ENCODE measurements at regions not wholly inside any gene's neighbourhood (a gene's known extent, or its start where the extent isn't known, plus 50 kb on each side); places are given as distances from the start of the nearest gene placed in this dataset.

DNA sequence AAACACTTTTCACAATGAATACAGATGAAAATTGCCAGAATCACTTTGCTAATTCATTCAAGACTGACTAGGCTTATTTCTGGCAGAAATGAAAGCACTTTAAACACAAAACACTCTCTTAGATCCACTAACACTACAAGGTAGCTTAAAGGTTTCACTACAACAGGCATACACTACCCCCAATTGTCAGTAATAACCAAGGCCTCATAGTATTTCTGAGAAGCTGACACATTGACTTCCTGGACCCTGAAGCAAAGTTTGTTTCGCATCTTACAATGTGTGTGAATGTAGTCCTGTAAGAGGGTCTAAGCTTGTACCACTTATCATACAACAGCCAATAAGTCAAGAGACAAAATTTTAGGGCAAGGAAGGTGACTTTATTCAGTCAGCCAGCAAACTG is 129.9 kb upstream of the FMR1 start:
- DNase-seq (ENCODE audit: low spot score) (no peak), ATAC-seq (ENCODE audit: low read depth) (no peak)
- Histone ChIP-seq H3K4me1 (ENCODE audit: insufficient read depth, poor library complexity, severe bottlenecking) (no peaks in the 10 kb centered on the region), H3K9me3 (ENCODE audit: severe bottlenecking) (no peaks in the 10 kb centered on the region), H3K36me3 (ENCODE audit: low read depth) (no peaks in the 10 kb centered on the region), H3K27ac (ENCODE audit: poor library complexity, severe bottlenecking) (no peak overlapping the region), H3K4me3 (ENCODE audit: severe bottlenecking) (no peak overlapping the region), H3K27me3 (ENCODE audit: insufficient read depth, poor library complexity, severe bottlenecking) (no peaks in the 10 kb centered on the region)
- TF ChIP-seq, protein P1, sequence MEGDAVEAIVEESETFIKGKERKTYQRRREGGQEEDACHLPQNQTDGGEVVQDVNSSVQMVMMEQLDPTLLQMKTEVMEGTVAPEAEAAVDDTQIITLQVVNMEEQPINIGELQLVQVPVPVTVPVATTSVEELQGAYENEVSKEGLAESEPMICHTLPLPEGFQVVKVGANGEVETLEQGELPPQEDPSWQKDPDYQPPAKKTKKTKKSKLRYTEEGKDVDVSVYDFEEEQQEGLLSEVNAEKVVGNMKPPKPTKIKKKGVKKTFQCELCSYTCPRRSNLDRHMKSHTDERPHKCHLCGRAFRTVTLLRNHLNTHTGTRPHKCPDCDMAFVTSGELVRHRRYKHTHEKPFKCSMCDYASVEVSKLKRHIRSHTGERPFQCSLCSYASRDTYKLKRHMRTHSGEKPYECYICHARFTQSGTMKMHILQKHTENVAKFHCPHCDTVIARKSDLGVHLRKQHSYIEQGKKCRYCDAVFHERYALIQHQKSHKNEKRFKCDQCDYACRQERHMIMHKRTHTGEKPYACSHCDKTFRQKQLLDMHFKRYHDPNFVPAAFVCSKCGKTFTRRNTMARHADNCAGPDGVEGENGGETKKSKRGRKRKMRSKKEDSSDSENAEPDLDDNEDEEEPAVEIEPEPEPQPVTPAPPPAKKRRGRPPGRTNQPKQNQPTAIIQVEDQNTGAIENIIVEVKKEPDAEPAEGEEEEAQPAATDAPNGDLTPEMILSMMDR (IDR thresholded peaks at IDR 0.05; ENCODE audit: poor library complexity, severe bottlenecking), result no peak

DNA sequence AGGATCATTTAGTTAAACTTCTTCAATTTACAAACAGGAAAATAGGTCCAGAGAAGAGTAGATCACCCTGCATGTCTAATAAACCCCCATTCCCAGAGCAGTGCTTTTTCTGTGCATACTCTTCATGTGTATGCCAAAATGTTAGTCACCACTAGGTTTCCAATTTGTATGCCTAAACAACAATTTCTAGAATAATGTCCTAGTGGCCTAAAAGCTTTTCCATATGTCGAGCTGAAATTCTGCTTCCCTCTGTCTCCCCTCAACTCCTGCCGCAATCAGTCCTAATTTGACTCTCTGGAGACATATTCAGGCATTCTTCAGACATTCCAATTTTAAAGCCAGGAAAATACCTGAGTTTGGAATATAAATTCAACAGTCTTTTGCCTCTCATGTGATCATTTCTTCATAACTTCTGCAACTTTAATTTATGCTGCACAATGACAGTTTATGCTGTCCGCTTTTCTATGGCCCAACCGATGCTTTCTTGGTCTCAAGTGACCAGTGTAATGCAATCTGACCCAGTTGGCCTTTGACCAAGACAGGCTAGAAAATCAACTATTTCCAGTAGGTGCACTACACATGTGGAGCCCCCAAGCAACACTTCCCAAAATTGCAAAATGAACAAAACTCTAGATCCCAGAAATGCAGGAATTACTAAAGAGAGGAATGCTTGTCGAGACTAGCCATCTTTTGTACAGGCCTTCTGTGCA is 122.9 kb upstream of the FMR1 start:
- no peak for DNase-seq (ENCODE audit: low spot score)
- no peak for ATAC-seq (ENCODE audit: low read depth)
- TF ChIP-seq, protein P1 (IDR thresholded peaks at IDR 0.05; ENCODE audit: poor library complexity, severe bottlenecking), result no peak
- no peaks in the 10 kb centered on the region for H3K27me3 ChIP-seq (ENCODE audit: insufficient read depth, poor library complexity, severe bottlenecking)
- no peak overlapping the region for H3K4me3 ChIP-seq (ENCODE audit: severe bottlenecking)
- no peaks in the 10 kb centered on the region for H3K36me3 ChIP-seq (ENCODE audit: low read depth)
- no peak overlapping the region for H3K27ac ChIP-seq (ENCODE audit: poor library complexity, severe bottlenecking)
- H3K4me1 ChIP-seq (ENCODE audit: insufficient read depth, poor library complexity, severe bottlenecking), result no peaks in the 10 kb centered on the region
- no peaks in the 10 kb centered on the region for H3K9me3 ChIP-seq (ENCODE audit: severe bottlenecking)

- H3K27ac ChIP-seq (ENCODE audit: poor library complexity, severe bottlenecking), result no peak overlapping the region
- ATAC-seq (ENCODE audit: low read depth) (no peak), DNase-seq (ENCODE audit: low spot score) (no peak)
- H3K27me3 ChIP-seq (ENCODE audit: insufficient read depth, poor library complexity, severe bottlenecking), result no peaks in the 10 kb centered on the region
- no peak overlapping the region for H3K4me3 ChIP-seq (ENCODE audit: severe bottlenecking)
- no peaks in the 10 kb centered on the region for H3K9me3 ChIP-seq (ENCODE audit: severe bottlenecking)
- H3K36me3 ChIP-seq (ENCODE audit: low read depth), result no peaks in the 10 kb centered on the region
- no peaks in the 10 kb centered on the region for H3K4me1 ChIP-seq (ENCODE audit: insufficient read depth, poor library complexity, severe bottlenecking)
- TF ChIP-seq, protein P1 (IDR thresholded peaks at IDR 0.05; ENCODE audit: poor library complexity, severe bottlenecking), result no peak
These were observed 111.1 kb upstream of the FMR1 start for GRCh38 chrX:147800663-147801062.

DNA sequence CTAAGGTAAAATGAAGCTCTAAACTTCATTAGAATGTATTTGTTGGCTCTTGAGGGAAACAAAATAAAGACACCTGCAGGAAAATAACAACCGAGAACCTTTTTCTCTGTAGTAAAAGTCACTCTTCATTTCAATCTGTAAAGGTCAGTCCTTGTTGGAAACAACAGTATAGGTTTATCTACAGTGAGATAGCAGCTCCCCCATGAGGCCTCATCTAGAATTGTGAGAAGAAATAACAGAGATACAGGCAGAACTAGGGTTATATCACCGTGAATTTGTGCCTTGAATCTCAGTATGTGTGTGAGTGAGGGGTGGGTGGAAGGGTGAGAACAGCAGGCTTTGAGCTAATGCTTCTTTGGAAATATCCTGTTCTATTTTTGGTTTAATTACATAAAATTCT is 107.8 kb upstream of the FMR1 start:
- Histone ChIP-seq H3K9me3 (ENCODE audit: severe bottlenecking) (no peaks in the 10 kb centered on the region), H3K4me1 (ENCODE audit: insufficient read depth, poor library complexity, severe bottlenecking) (no peaks in the 10 kb centered on the region), H3K4me3 (ENCODE audit: severe bottlenecking) (no peak overlapping the region), H3K27ac (ENCODE audit: poor library complexity, severe bottlenecking) (no peak overlapping the region), H3K27me3 (ENCODE audit: insufficient read depth, poor library complexity, severe bottlenecking) (no peaks in the 10 kb centered on the region), H3K36me3 (ENCODE audit: low read depth) (no peaks in the 10 kb centered on the region)
- ATAC-seq (ENCODE audit: low read depth) (no peak), DNase-seq (ENCODE audit: low spot score) (no peak)
- TF ChIP-seq, protein P1 (IDR thresholded peaks at IDR 0.05; ENCODE audit: poor library complexity, severe bottlenecking), result peak; percentile 16

DNA sequence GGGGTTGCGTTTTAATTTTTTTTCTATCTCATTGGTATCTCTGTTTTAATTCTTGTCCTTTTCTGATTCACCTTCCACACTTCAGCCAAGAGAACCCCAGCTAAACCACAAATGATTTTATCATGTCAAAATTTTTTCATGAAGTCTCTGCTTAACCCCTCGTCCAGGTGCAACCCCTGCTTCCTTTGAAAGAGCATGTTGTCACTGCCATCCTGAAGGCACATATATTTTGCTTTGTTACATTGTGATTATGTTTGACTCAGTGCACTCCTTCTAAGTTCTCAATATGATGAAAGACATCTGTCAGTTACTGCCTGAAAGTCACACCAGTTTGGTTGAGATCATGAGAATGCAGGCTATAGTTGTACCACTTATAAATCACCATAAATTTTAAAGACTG is 99.9 kb upstream of the FMR1 start:
- Histone ChIP-seq H3K9me3 (ENCODE audit: severe bottlenecking) (no peaks in the 10 kb centered on the region), H3K36me3 (ENCODE audit: low read depth) (no peaks in the 10 kb centered on the region), H3K27me3 (ENCODE audit: insufficient read depth, poor library complexity, severe bottlenecking) (no peaks in the 10 kb centered on the region), H3K4me1 (ENCODE audit: insufficient read depth, poor library complexity, severe bottlenecking) (no peaks in the 10 kb centered on the region), H3K4me3 (ENCODE audit: severe bottlenecking) (no peak overlapping the region), H3K27ac (ENCODE audit: poor library complexity, severe bottlenecking) (no peak overlapping the region)
- no peak for DNase-seq (ENCODE audit: low spot score)
- TF ChIP-seq, protein P1 (IDR thresholded peaks at IDR 0.05; ENCODE audit: poor library complexity, severe bottlenecking), result no peak
- ATAC-seq (ENCODE audit: low read depth), result no peak
